Middle frontal gyrus (tissue), 1 donor: ENCODE measurements at regions not wholly inside any gene's neighbourhood (a gene's known extent, or its start where the extent isn't known, plus 50 kb on each side); places are given as distances from the start of the nearest gene placed in this dataset.
A peak's percentile ranks its signal among the peaks of the same experiment; 100 is the strongest.
"Not testable (repeated sequence)": the region's sequence is repeated elsewhere in the genome, so short reads cannot be mapped to it uniquely, and the experiment has no call there.

ENCODE experiments used
- DNase-seq: peaks from one replicate; pipeline ENCODE4 v3.0.0-alpha.2; 2015; ENCODE audit warnings: low spot score; ENCODE audit errors: extremely low spot score

GRCh38 chr12:9310645-9311044, 102.5 kb upstream of the PZP start:
- not testable (repeated sequence) for DNase-seq

- not testable (repeated sequence) for DNase-seq
These were observed 101.6 kb upstream of the PZP start for GRCh38 chr12:9309749-9310148.

GRCh38 chr12:9308745-9309144, 100.5 kb upstream of the PZP start:
- DNase-seq, result not testable (repeated sequence)

DNA sequence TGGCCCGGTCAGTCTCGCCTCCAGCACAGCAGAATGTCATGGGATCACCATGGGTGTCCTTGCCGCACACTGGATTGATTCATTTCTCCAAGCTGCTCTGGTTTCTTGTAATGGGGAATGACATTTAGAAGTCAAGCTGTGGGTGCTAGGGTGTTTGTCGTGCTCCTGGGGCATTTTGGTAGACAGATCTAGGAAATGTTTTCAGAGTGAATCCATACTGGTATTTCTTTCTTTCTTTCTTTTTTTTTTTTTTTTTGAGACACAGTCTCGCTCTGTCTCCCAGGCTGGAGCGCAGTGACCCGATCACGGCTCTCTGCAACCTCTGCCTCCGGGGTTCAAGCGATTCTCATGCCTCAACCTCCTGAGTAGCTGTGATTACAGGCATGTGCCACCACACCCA, 100.0 kb upstream of the PZP start:
- not testable (repeated sequence) for DNase-seq

DNA sequence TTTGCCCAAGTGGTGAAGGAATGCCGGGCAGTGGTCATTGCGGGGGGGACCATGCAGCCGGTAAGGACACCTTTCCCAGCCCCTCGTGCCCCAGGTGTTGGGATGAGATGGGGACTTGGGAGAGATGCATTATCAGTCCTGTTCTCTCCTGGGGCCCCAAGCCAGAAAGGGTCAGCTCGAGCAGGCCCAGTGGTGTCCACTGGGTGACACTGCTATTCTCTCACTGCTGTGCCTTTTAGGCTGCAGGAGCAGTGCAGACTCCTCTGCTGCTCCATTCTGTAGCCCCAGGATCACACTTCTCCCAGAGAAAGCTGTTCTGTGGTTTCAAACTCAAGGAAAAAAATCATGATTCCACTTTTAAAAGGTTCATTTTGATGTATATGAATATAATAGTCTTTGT, 99.1 kb upstream of the PZP start:
- DNase-seq, result not testable (repeated sequence)

DNA sequence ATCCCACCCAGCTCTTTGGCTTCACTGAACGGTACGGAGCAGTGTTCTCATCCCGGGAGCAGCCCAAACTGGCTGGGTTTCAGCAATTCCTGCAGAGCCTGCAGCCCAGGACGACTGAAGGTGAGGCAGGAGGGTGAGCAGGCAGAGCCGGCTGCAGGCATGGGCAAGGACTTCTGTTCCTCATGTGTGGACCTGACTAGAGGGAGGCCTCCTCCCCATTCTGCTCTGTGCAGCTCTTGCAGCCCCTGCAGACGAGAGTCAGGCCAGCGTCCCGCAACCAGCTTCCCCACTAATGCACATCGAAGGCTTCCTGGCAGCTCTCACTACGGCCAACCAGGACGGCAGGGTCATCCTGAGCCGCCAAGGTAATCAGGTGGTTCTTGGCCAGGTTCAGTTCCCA, 97.8 kb upstream of the PZP start:
- not testable (repeated sequence) for DNase-seq

GRCh38 chr12:9304540-9304939, 96.3 kb upstream of the PZP start:
- DNase-seq, result not testable (repeated sequence)

DNA sequence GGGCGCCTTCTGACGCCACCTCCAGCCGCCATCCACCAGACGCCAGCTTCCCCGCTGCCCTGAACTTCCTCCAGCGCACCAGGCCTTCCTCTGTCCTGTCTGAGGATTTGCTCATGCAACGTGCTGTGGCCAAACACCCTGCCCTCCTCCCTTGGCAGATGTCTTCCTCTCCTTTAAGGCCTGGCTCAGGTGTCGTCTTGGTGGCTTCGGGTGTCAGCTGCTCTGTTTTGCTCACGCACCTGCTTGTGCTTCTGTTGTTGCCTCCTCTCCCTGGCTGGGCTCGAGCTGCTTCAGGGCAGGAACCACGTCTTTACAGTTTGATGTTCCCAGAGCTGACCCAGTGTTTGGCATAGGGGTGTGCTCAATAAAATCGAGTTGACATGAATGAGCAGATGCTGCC, 87.7 kb upstream of the PZP start:
- DNase-seq, result not testable (repeated sequence)

- DNase-seq, result not testable (repeated sequence)
These were observed 86.0 kb upstream of the PZP start for GRCh38 chr12:9294072-9294620.

DNA sequence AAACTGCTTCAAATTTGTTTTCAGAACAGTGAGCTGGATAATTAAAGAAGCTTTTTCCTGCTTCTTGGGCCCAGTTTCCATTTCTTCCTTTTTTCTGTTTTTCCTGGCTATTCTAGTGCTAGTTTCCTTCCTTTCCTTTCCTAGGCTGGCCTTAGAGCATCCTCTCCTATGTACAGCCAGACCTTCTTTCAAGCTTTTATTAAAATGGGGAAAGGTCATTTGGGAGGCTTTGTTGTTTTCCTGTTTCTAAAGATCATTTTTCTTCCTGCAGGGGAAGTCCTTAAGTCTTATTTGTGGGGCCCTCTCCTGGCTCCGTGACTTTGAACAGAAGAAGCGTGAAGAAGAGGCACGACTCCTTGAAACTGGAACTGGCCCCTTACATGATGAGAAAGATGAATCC, 85.2 kb upstream of the PZP start:
- not testable (repeated sequence) for DNase-seq

GRCh38 chr12:9289984-9290383, 81.8 kb upstream of the PZP start:
- DNase-seq, result not testable (repeated sequence)

- not testable (repeated sequence) for DNase-seq
These were observed 76.5 kb upstream of the PZP start for GRCh38 chr12:9284724-9285123.

GRCh38 chr12:9284197-9284596, 76.0 kb upstream of the PZP start:
- DNase-seq, result not testable (repeated sequence)

GRCh38 chr12:9283346-9284095, 75.3 kb upstream of the PZP start:
- DNase-seq, result peak; percentile 69

DNA sequence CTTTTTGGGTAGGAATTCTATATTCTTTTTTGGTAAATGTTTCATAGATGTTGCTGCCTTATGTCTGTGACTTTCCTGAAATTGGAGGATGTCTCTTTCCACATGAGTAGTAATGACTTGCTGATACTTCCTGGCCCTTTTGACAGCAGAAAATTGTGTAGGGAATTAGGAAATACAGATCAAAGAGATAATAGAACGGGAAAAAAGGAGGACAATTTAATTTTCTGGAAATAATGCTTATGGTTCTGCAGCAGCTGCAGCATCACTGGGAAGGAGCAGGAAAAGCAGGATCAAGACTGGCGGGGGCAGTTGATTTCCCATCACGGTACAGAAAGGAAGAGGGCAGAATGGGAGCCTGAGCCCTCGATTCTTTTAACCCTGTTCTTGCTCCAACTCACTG, 68.8 kb upstream of the PZP start:
- DNase-seq, result no peak

- DNase-seq, result no peak
These were observed 65.1 kb upstream of the PZP start for GRCh38 chr12:9273276-9273675.

GRCh38 chr12:9271875-9272274, 63.7 kb upstream of the PZP start:
- no peak for DNase-seq

DNA sequence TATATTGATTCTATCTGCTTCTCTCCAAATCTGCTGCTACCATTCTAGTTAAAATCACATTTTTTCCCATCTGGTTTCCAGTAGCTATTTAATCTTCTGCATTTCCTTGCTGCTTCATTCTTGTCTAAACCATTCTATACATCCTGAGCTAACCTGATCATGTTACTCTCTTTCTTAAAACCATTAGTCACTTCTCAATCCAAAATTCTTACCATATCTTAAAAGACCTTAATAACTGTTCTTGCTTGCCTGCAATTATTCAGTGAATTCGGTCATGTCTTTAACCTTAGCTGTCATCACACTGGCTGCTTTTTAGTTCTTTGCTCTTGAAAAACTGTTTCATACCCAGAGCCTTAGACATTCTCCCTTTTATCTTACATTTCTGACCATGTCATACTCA, 56.4 kb upstream of the PZP start:
- DNase-seq, result no peak

GRCh38 chr12:9260931-9261330, 52.7 kb upstream of the PZP start:
- DNase-seq, result no peak

- DNase-seq, result no peak
These were observed 50.5 kb upstream of the PZP start for GRCh38 chr12:9258676-9259075.
